ENCODE measurements at regions not wholly inside any gene's neighbourhood (a gene's known extent, or its start where the extent isn't known, plus 50 kb on each side); places are given as distances from the start of the nearest gene placed in this dataset.

- Histone ChIP-seq H3K27me3 (ENCODE audit: control insufficient read depth, insufficient read depth, low read length) (no peaks in the 10 kb centered on the region), H3K4me1 (ENCODE audit: control insufficient read depth, insufficient read depth, low read length) (peaks cover 10% of the 10 kb centered on the region), H3K4me3 (ENCODE audit: low read length) (no peak overlapping the region), H3K9me3 (replicated peaks; ENCODE audit: low read length) (no peaks in the 10 kb centered on the region), H3K36me3 (ENCODE audit: insufficient read depth, low read length) (no peaks in the 10 kb centered on the region), H3K9ac (ENCODE audit: low read depth, low read length) (no peak overlapping the region), H3K4me2 (ENCODE audit: low read length) (no peak overlapping the region)
These were observed 228.5 kb downstream of the RFC3 start for GRCh38 chr13:34046457-34046856.

GRCh38 chr13:34048652-34049051 lies 230.7 kb downstream of the RFC3 start:
- Histone ChIP-seq H3K36me3 (ENCODE audit: insufficient read depth, low read length) (no peaks in the 10 kb centered on the region), H3K4me3 (ENCODE audit: low read length) (no peak overlapping the region), H3K27me3 (ENCODE audit: control insufficient read depth, insufficient read depth, low read length) (no peaks in the 10 kb centered on the region), H3K9me3 (replicated peaks; ENCODE audit: low read length) (no peaks in the 10 kb centered on the region), H3K4me1 (ENCODE audit: control insufficient read depth, insufficient read depth, low read length) (peaks cover 10% of the 10 kb centered on the region), H3K9ac (ENCODE audit: low read depth, low read length) (no peak overlapping the region), H3K4me2 (ENCODE audit: low read length) (no peak overlapping the region)

- Histone ChIP-seq H3K4me2 (ENCODE audit: low read length) (no peak overlapping the region), H3K27me3 (ENCODE audit: control insufficient read depth, insufficient read depth, low read length) (no peaks in the 10 kb centered on the region)
These were observed 238.8 kb downstream of the RFC3 start for GRCh38 chr13:34056733-34057258.

GRCh38 chr13:34064456-34065205 lies 246.7 kb downstream of the RFC3 start:
- Histone ChIP-seq H3K4me3 (ENCODE audit: low read length) (no peak overlapping the region), H3K27me3 (ENCODE audit: control insufficient read depth, insufficient read depth, low read length) (no peaks in the 10 kb centered on the region), H3K36me3 (ENCODE audit: insufficient read depth, low read length) (no peaks in the 10 kb centered on the region), H3K9ac (ENCODE audit: low read depth, low read length) (no peak overlapping the region), H3K4me2 (ENCODE audit: low read length) (no peak overlapping the region), H3K4me1 (ENCODE audit: control insufficient read depth, insufficient read depth, low read length) (no peaks in the 10 kb centered on the region), H3K9me3 (replicated peaks; ENCODE audit: low read length) (no peaks in the 10 kb centered on the region)

More at GRCh38 chr13:34056733-34057258, 238.8 kb downstream of the RFC3 start:
- Histone ChIP-seq H3K9ac (ENCODE audit: low read depth, low read length) (no peak overlapping the region), H3K4me1 (ENCODE audit: control insufficient read depth, insufficient read depth, low read length) (no peaks in the 10 kb centered on the region), H3K9me3 (replicated peaks; ENCODE audit: low read length) (no peaks in the 10 kb centered on the region), H3K4me3 (ENCODE audit: low read length) (no peak overlapping the region), H3K36me3 (ENCODE audit: insufficient read depth, low read length) (no peaks in the 10 kb centered on the region)

GRCh38 chr13:34065928-34066327 lies 248.0 kb downstream of the RFC3 start:
- H3K4me1 ChIP-seq (ENCODE audit: control insufficient read depth, insufficient read depth, low read length): no peaks in the 10 kb centered on the region
- no peaks in the 10 kb centered on the region for H3K27me3 ChIP-seq (ENCODE audit: control insufficient read depth, insufficient read depth, low read length)
- no peaks in the 10 kb centered on the region for H3K9me3 ChIP-seq (replicated peaks; ENCODE audit: low read length)
- H3K9ac ChIP-seq (ENCODE audit: low read depth, low read length): no peak overlapping the region
- H3K36me3 ChIP-seq (ENCODE audit: insufficient read depth, low read length): no peaks in the 10 kb centered on the region
- no peak overlapping the region for H3K4me2 ChIP-seq (ENCODE audit: low read length)
- H3K4me3 ChIP-seq (ENCODE audit: low read length): no peak overlapping the region

- H3K4me1 ChIP-seq (ENCODE audit: control insufficient read depth, insufficient read depth, low read length): no peaks in the 10 kb centered on the region
These were observed 248.4 kb downstream of the RFC3 start for GRCh38 chr13:34066344-34066743.

GRCh38 chr13:34070006-34070405 lies 252.1 kb downstream of the RFC3 start:
- Histone ChIP-seq H3K9ac (ENCODE audit: low read depth, low read length) (no peak overlapping the region), H3K4me2 (ENCODE audit: low read length) (no peak overlapping the region), H3K36me3 (ENCODE audit: insufficient read depth, low read length) (no peaks in the 10 kb centered on the region), H3K27me3 (ENCODE audit: control insufficient read depth, insufficient read depth, low read length) (no peaks in the 10 kb centered on the region), H3K9me3 (replicated peaks; ENCODE audit: low read length) (no peaks in the 10 kb centered on the region), H3K4me3 (ENCODE audit: low read length) (no peak overlapping the region), H3K4me1 (ENCODE audit: control insufficient read depth, insufficient read depth, low read length) (no peaks in the 10 kb centered on the region)

More at GRCh38 chr13:34066344-34066743, 248.4 kb downstream of the RFC3 start:
- Histone ChIP-seq H3K4me2 (ENCODE audit: low read length) (no peak overlapping the region), H3K36me3 (ENCODE audit: insufficient read depth, low read length) (no peaks in the 10 kb centered on the region), H3K9me3 (replicated peaks; ENCODE audit: low read length) (no peaks in the 10 kb centered on the region), H3K9ac (ENCODE audit: low read depth, low read length) (no peak overlapping the region), H3K27me3 (ENCODE audit: control insufficient read depth, insufficient read depth, low read length) (no peaks in the 10 kb centered on the region), H3K4me3 (ENCODE audit: low read length) (no peak overlapping the region)

- no peaks in the 10 kb centered on the region for H3K9me3 ChIP-seq (replicated peaks; ENCODE audit: low read length)
- H3K27me3 ChIP-seq (ENCODE audit: control insufficient read depth, insufficient read depth, low read length): no peaks in the 10 kb centered on the region
- H3K36me3 ChIP-seq (ENCODE audit: insufficient read depth, low read length): no peaks in the 10 kb centered on the region
- no peak overlapping the region for H3K9ac ChIP-seq (ENCODE audit: low read depth, low read length)
- no peaks in the 10 kb centered on the region for H3K4me1 ChIP-seq (ENCODE audit: control insufficient read depth, insufficient read depth, low read length)
- H3K4me3 ChIP-seq (ENCODE audit: low read length): no peak overlapping the region
- H3K4me2 ChIP-seq (ENCODE audit: low read length): no peak overlapping the region
These were observed 252.8 kb downstream of the RFC3 start for GRCh38 chr13:34070544-34071303.

- H3K4me1 ChIP-seq (ENCODE audit: control insufficient read depth, insufficient read depth, low read length): peaks cover 19% of the 10 kb centered on the region
- H3K9me3 ChIP-seq (replicated peaks; ENCODE audit: low read length): no peaks in the 10 kb centered on the region
- no peak overlapping the region for H3K4me3 ChIP-seq (ENCODE audit: low read length)
- H3K4me2 ChIP-seq (ENCODE audit: low read length): no peak overlapping the region
- H3K9ac ChIP-seq (ENCODE audit: low read depth, low read length): no peak overlapping the region
- no peaks in the 10 kb centered on the region for H3K27me3 ChIP-seq (ENCODE audit: control insufficient read depth, insufficient read depth, low read length)
- no peaks in the 10 kb centered on the region for H3K36me3 ChIP-seq (ENCODE audit: insufficient read depth, low read length)
These were observed 258.4 kb downstream of the RFC3 start for GRCh38 chr13:34076319-34076718.

GRCh38 chr13:34076943-34077703 lies 259.2 kb downstream of the RFC3 start:
- no peaks in the 10 kb centered on the region for H3K9me3 ChIP-seq (replicated peaks; ENCODE audit: low read length)
- peak overlapping the region; percentile 71 for H3K4me2 ChIP-seq (ENCODE audit: low read length)
- H3K27me3 ChIP-seq (ENCODE audit: control insufficient read depth, insufficient read depth, low read length): no peaks in the 10 kb centered on the region
- H3K36me3 ChIP-seq (ENCODE audit: insufficient read depth, low read length): no peaks in the 10 kb centered on the region
- peak overlapping the region; percentile 11 for H3K4me3 ChIP-seq (ENCODE audit: low read length)
- H3K4me1 ChIP-seq (ENCODE audit: control insufficient read depth, insufficient read depth, low read length): peaks cover 19% of the 10 kb centered on the region
- H3K9ac ChIP-seq (ENCODE audit: low read depth, low read length): peak overlapping the region; percentile 8

- H3K4me2 ChIP-seq (ENCODE audit: low read length): no peak overlapping the region
- no peak overlapping the region for H3K4me3 ChIP-seq (ENCODE audit: low read length)
- peaks cover 19% of the 10 kb centered on the region for H3K4me1 ChIP-seq (ENCODE audit: control insufficient read depth, insufficient read depth, low read length)
- H3K36me3 ChIP-seq (ENCODE audit: insufficient read depth, low read length): no peaks in the 10 kb centered on the region
- no peaks in the 10 kb centered on the region for H3K9me3 ChIP-seq (replicated peaks; ENCODE audit: low read length)
- no peak overlapping the region for H3K9ac ChIP-seq (ENCODE audit: low read depth, low read length)
- H3K27me3 ChIP-seq (ENCODE audit: control insufficient read depth, insufficient read depth, low read length): no peaks in the 10 kb centered on the region
These were observed 260.5 kb downstream of the RFC3 start for GRCh38 chr13:34078334-34078999.

Measured in skeletal muscle satellite cell (primary cell).